Transverse colon (tissue), 4 donors: ENCODE measurements at regions not wholly inside any gene's neighbourhood (a gene's known extent, or its start where the extent isn't known, plus 50 kb on each side); places are given as distances from the start of the nearest gene placed in this dataset.

Source experiments
- DNase-seq: peaks from one replicate; pipeline ENCODE4 v3.0.0-alpha.2; 2019
- H3K27ac ChIP-seq, 4 donors: fragments of 200-600 bp; sonication (generic); 2 replicates each; pipeline ENCODE4 v1.5.1; 2016 to 2018; ENCODE audit warnings: inconsistent platforms in 4 of 4
- H3K27me3 ChIP-seq: fragments of 200-600 bp; sonication (generic); 2 replicates; pipeline ENCODE4 v1.5.1; 2017; ENCODE audit warnings: inconsistent platforms
- H3K36me3 ChIP-seq, 4 donors: fragments of 200-600 bp; sonication (generic); 2 replicates each; pipeline ENCODE4 v1.5.1; 2017 to 2019; ENCODE audit warnings: inconsistent platforms in 4 of 4
- H3K4me1 ChIP-seq, 4 donors: fragments of 200-600 bp; sonication (generic); 2 replicates each; pipeline ENCODE4 v1.5.1; 2017 to 2020; ENCODE audit warnings: inconsistent platforms in 4 of 4
- H3K4me3 ChIP-seq, 4 donors: fragments of 200-600 bp; sonication (generic); 1 replicate in 1 of 4; 2 replicates in 3 of 4; pipeline versions ENCODE4 v1.5.1 to v1.6.1; 2017 to 2019; ENCODE audit warnings: inconsistent platforms in 4 of 4
- H3K9me3 ChIP-seq, 2 donors: fragments of 200-600 bp; sonication (generic); 2 replicates each; pipeline ENCODE4 v1.5.1; 2017 to 2019; ENCODE audit warnings: inconsistent platforms in 2 of 2
- EP300 ChIP-seq: sonication (generic); formaldehyde crosslinking; IDR thresholded peaks from one replicate; pipeline ENCODE4 v1.6.1; 2017; ENCODE audit warnings: antibody characterized with exemption, low read depth
- POLR2A ChIP-seq: fragments of 450-650 bp; IDR thresholded peaks from one replicate; pipeline ENCODE4 v1.6.1; 2016; ENCODE audit warnings: antibody characterized with exemption, mild to moderate bottlenecking, moderate library complexity
- POLR2AphosphoS5 ChIP-seq, 3 donors: sonication (generic); formaldehyde crosslinking; IDR thresholded peaks; one replicate each; pipeline ENCODE4 v1.6.1; 2016; ENCODE audit warnings: antibody characterized with exemption in 3 of 3
- WGBS, 2 donors: methylation state at CpG; one replicate each; pipeline ENCODE4 v1.1.5; 2018; ENCODE audit warnings: low coverage in 1 of 2; 5-methylcytosine and 5-hydroxymethylcytosine counted together
- in situ Hi-C, 4 donors: fragments of 200-750 bp; cut with MboI; loops; one replicate each; pipeline versions ENCODE4 v1.15.0 to v1.15.1; 2017; ENCODE audit warnings: low sequenced_read_pairs in 3 of 4, low pct_ligation_motif_present in 1 of 4, low pct_unique_long_range_greater_than_20kb in 1 of 4
- intact Hi-C: fragments of 100-400 bp; cut with DNase I; formaldehyde crosslinking; loops from one replicate; pipeline ENCODE4 v1.15.1; 2023; ENCODE audit warnings: low total_unique reads
- TF ChIP-seq, protein P1 (sequence below), 5 experiments: fragments of 200-600 bp in 3 of 5; fragments of 450-650 bp in 2 of 5; sonication (generic) in 3 of 5; IDR thresholded peaks; 1 replicate in 2 of 5; 2 replicates in 3 of 5; pipeline ENCODE4 v1.5.1; 2016 to 2017; ENCODE audit warnings: antibody characterized with exemption in 5 of 5, inconsistent platforms in 3 of 5, mild to moderate bottlenecking in 2 of 5, moderate library complexity in 1 of 5

DNA sequence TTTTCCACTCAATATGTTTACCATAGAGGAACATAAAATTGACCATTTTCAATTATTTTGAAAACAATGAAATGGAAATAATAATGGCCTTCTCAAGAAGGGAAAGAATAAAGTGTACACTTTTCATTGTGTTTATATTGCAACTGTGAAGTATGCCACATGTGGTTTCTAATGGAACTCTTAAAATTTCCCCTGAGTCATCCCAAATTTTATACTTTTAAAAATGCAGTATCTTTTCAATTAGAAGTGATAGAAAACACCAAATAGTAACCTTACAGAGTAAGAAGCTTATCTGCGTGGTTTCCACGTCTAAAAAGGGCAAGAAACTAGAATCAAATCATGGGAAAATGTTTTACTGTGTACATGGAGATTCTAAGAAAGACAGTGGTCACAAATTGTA, 70.0 kb downstream of the SCG2 start:
- intact Hi-C loops (no loop called here), in situ Hi-C loops (no loop called here)
- DNase-seq = no peak
- Histone ChIP-seq H3K27ac (no peak overlapping the region), H3K27me3 (no peaks in the 10 kb centered on the region), H3K4me3 (no peak overlapping the region), H3K9me3 (no peaks in the 10 kb centered on the region), H3K36me3 (no peaks in the 10 kb centered on the region), H3K4me1 (no peaks in the 10 kb centered on the region)
- no peak for TF ChIP-seq POLR2AphosphoS5 (IDR thresholded peaks at IDR 0.05)
- TF ChIP-seq EP300 = no peak
- no peak for TF ChIP-seq POLR2A
- TF ChIP-seq, protein P1, sequence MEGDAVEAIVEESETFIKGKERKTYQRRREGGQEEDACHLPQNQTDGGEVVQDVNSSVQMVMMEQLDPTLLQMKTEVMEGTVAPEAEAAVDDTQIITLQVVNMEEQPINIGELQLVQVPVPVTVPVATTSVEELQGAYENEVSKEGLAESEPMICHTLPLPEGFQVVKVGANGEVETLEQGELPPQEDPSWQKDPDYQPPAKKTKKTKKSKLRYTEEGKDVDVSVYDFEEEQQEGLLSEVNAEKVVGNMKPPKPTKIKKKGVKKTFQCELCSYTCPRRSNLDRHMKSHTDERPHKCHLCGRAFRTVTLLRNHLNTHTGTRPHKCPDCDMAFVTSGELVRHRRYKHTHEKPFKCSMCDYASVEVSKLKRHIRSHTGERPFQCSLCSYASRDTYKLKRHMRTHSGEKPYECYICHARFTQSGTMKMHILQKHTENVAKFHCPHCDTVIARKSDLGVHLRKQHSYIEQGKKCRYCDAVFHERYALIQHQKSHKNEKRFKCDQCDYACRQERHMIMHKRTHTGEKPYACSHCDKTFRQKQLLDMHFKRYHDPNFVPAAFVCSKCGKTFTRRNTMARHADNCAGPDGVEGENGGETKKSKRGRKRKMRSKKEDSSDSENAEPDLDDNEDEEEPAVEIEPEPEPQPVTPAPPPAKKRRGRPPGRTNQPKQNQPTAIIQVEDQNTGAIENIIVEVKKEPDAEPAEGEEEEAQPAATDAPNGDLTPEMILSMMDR (IDR thresholded peaks at IDR 0.05) = no peak
- 59 to 83% methylated on average over 2 of the region's 2 CpGs for WGBS, 2 donors

DNA sequence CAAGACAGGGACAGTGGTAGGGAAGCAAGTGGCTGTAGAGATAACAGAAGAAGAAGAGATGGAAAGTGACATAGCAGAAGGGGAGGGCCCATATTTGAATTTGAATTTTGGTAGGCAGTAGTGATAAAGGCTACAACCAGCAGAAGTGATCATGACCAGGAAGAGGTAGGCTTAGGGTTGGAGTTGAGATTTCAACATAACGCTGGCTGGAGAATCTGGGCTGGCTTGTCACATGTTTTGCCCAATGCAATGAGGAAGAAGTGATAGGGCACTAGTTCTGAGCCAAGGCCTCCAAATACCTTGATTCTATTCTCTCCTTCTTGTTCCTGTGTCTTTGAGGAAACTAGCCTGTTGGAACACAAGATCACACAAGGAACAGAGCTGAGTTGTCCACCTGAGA, 69.4 kb downstream of the SCG2 start:
- in situ Hi-C loops (no loop called here), intact Hi-C loops (no loop called here)
- Histone ChIP-seq H3K27ac (no peak overlapping the region), H3K4me3 (no peak overlapping the region), H3K36me3 (no peaks in the 10 kb centered on the region), H3K4me1 (peaks cover 0 to 2% (median 0%) of the 10 kb centered on the region in 4 donors), H3K9me3 (no peaks in the 10 kb centered on the region), H3K27me3 (no peaks in the 10 kb centered on the region)
- WGBS, 2 donors = 86% methylated on average over 1 of the region's 1 CpG; no CpG with 5 or more reads in 1 of the 2 donors
- no peak for TF ChIP-seq EP300
- TF ChIP-seq POLR2A = no peak
- TF ChIP-seq, protein P1 (IDR thresholded peaks at IDR 0.05) = no peak
- TF ChIP-seq POLR2AphosphoS5 (IDR thresholded peaks at IDR 0.05) = no peak
- DNase-seq = no peak

DNA sequence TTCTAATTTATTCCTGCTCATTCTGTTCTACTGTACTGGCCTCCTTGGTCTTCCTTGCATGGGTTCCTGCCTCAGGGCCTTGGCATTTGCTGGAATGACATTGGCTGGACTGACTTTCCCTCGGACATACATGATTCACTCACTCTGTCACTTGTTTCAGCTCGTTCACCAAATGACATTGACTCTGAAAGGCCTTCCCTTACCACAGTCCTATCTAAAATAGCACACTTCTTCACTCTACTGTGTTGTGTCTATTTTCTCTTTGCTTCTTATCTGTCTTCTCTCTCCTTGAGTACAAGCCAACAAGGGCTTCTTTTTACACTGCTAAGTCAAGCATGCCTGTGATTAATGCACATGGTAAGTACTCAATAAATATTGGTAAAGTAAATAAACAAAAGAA, 65.6 kb downstream of the SCG2 start:
- no peaks in the 10 kb centered on the region for H3K9me3 ChIP-seq
- no peak for DNase-seq
- intact Hi-C loops (no loop called here), in situ Hi-C loops (no loop called here)
- no peaks in the 10 kb centered on the region for H3K36me3 ChIP-seq
- H3K4me1 ChIP-seq = peaks cover 0 to 6% (median 2%) of the 10 kb centered on the region in 4 donors
- WGBS, 2 donors = 56 to 82% methylated on average over 2 of the region's 2 CpGs
- H3K27ac ChIP-seq = no peak overlapping the region
- H3K27me3 ChIP-seq = no peaks in the 10 kb centered on the region
- no peak for TF ChIP-seq POLR2A
- TF ChIP-seq, protein P1 (IDR thresholded peaks at IDR 0.05) = no peak
- TF ChIP-seq POLR2AphosphoS5 (IDR thresholded peaks at IDR 0.05) = no peak
- TF ChIP-seq EP300 = no peak
- H3K4me3 ChIP-seq = no peak overlapping the region

DNA sequence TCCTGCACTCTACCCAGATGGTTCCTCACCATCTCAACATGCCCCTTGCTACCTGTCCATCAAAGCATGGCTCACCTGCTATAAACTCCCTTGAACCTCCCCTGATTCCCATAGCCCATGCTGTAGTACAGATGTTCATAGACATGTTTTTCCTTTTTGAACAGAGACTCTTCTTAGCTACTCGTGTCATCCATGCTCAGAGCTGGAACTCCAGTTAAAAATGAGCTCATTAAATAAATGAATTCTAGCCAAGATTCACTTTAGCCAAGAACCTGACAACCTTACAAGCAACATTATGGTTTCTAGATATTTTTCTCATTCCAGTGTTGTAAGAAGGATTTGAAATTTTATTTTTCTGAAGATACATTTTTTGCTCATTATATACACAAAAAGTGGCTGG, 65.0 kb downstream of the SCG2 start:
- DNase-seq = no peak
- H3K4me3 ChIP-seq = no peak overlapping the region
- TF ChIP-seq EP300 (no peak), POLR2AphosphoS5 (IDR thresholded peaks at IDR 0.05) (no peak), POLR2A (no peak)
- TF ChIP-seq, protein P1 (IDR thresholded peaks at IDR 0.05) = no peak

More for the DNA sequence above, 65.0 kb downstream of the SCG2 start:
- no peak overlapping the region for H3K27ac ChIP-seq
- no peaks in the 10 kb centered on the region for H3K27me3 ChIP-seq
- 45 to 71% methylated on average over 1 of the region's 1 CpG for WGBS, 2 donors
- intact Hi-C loops (no loop called here), in situ Hi-C loops (no loop called here)
- H3K36me3 ChIP-seq = no peaks in the 10 kb centered on the region
- H3K4me1 ChIP-seq = peaks cover 0 to 6% (median 2%) of the 10 kb centered on the region in 4 donors
- no peaks in the 10 kb centered on the region for H3K9me3 ChIP-seq
